Inferior parietal cortex (tissue), 1 donor: ENCODE measurements at regions not wholly inside any gene's neighbourhood (a gene's known extent, or its start where the extent isn't known, plus 50 kb on each side); places are given as distances from the start of the nearest gene placed in this dataset.
A peak's percentile ranks its signal among the peaks of the same experiment; 100 is the strongest.
"Not testable (repeated sequence)": the region's sequence is repeated elsewhere in the genome, so short reads cannot be mapped to it uniquely, and the experiment has no call there.

Source experiments
- DNase-seq: peaks from one replicate; pipeline ENCODE4 v3.0.0-alpha.2; 2016; ENCODE audit errors: extremely low spot score

GRCh38 chr2:184993746-184994145, 395.4 kb downstream of the ZNF804A start:
- no peak for DNase-seq

- no peak for DNase-seq
Measured at GRCh38 chr2:185006481-185006880, 408.2 kb downstream of the ZNF804A start.

GRCh38 chr2:185012643-185013042, 414.3 kb downstream of the ZNF804A start:
- no peak for DNase-seq

GRCh38 chr2:185014076-185014475, 415.7 kb downstream of the ZNF804A start:
- no peak for DNase-seq

GRCh38 chr2:185025891-185026290, 427.6 kb downstream of the ZNF804A start:
- not testable (repeated sequence) for DNase-seq

GRCh38 chr2:185035906-185036305, 437.6 kb downstream of the ZNF804A start:
- DNase-seq = no peak

GRCh38 chr2:185044323-185044874, 446.1 kb downstream of the ZNF804A start:
- no peak for DNase-seq

GRCh38 chr2:185050804-185051203, 452.5 kb downstream of the ZNF804A start:
- no peak for DNase-seq

GRCh38 chr2:185063761-185064160, 465.4 kb downstream of the ZNF804A start:
- DNase-seq = no peak

- no peak for DNase-seq
Measured at GRCh38 chr2:185066128-185066527, 467.8 kb downstream of the ZNF804A start.

- no peak for DNase-seq
Measured at GRCh38 chr2:185069107-185069506, 470.8 kb downstream of the ZNF804A start.

- no peak for DNase-seq
Measured at GRCh38 chr2:185074156-185074555, 475.8 kb downstream of the ZNF804A start.

- DNase-seq = no peak
Measured at GRCh38 chr2:185082749-185083148, 484.4 kb downstream of the ZNF804A start.

- no peak for DNase-seq
Measured at GRCh38 chr2:185108588-185108987, 510.3 kb downstream of the ZNF804A start.

- no peak for DNase-seq
Measured at GRCh38 chr2:185127412-185127811, 529.1 kb downstream of the ZNF804A start.

- no peak for DNase-seq
Measured at GRCh38 chr2:185128346-185128745, 530.0 kb downstream of the ZNF804A start.

GRCh38 chr2:185128996-185129395, 530.7 kb downstream of the ZNF804A start:
- DNase-seq = peak; percentile 8

GRCh38 chr2:185130685-185131084, 532.4 kb downstream of the ZNF804A start:
- no peak for DNase-seq

- DNase-seq = no peak
Measured at GRCh38 chr2:185132501-185133041, 534.2 kb downstream of the ZNF804A start.

- no peak for DNase-seq
Measured at GRCh38 chr2:185137700-185138099, 539.4 kb downstream of the ZNF804A start.

GRCh38 chr2:185142677-185143076, 544.3 kb downstream of the ZNF804A start:
- DNase-seq = no peak

GRCh38 chr2:185144159-185144919, 546.0 kb downstream of the ZNF804A start:
- no peak for DNase-seq
